GM23338 (cell line): ENCODE measurements at regions not wholly inside any gene's neighbourhood (a gene's known extent, or its start where the extent isn't known, plus 50 kb on each side); places are given as distances from the start of the nearest gene placed in this dataset.

ENCODE experiments used
- ATAC-seq: fragments of 200-7000 bp; cut with Tn5 transposase; 3 replicates; pipeline ENCODE4 v1.9.1; 2020
- DNase-seq: peaks from one replicate; pipeline ENCODE4 v3.0.0-alpha.2; 2015; ENCODE audit warnings: low spot score
- H2AFZ ChIP-seq: fragments of 200-600 bp; sonication (generic); 2 replicates; pipeline ENCODE4 v1.8.0; 2016; ENCODE audit warnings: antibody characterized with exemption, mild to moderate bottlenecking, moderate library complexity
- H3F3A ChIP-seq: fragments of 200-600 bp; sonication (generic); replicated peaks from 2 replicates; pipeline ENCODE4 v1.8.0; 2017; ENCODE audit warnings: antibody characterized with exemption, mixed run types, low read depth
- H3K27ac ChIP-seq: fragments of 200-600 bp; sonication (generic); 2 replicates; pipeline ENCODE4 v1.6.1; 2016; ENCODE audit warnings: low read depth
- H3K27me3 ChIP-seq: fragments of 200-600 bp; sonication (generic); 2 replicates; pipeline ENCODE4 v1.8.0; 2016; ENCODE audit warnings: mild to moderate bottlenecking, mixed run types, moderate library complexity; ENCODE audit not compliant: insufficient read depth
- H3K36me3 ChIP-seq: fragments of 200-600 bp; sonication (generic); 2 replicates; pipeline ENCODE4 v1.8.0; 2016; ENCODE audit warnings: mild to moderate bottlenecking; ENCODE audit not compliant: insufficient read depth
- H3K4me1 ChIP-seq: fragments of 200-600 bp; sonication (generic); 2 replicates; pipeline ENCODE4 v1.8.0; 2016; ENCODE audit warnings: mild to moderate bottlenecking, moderate library complexity; ENCODE audit not compliant: insufficient read depth
- H3K4me2 ChIP-seq: fragments of 200-600 bp; sonication (generic); 2 replicates; pipeline ENCODE4 v1.7.1; 2017; ENCODE audit warnings: mixed run types
- H3K4me3 ChIP-seq: fragments of 200-600 bp; sonication (generic); 2 replicates; pipeline ENCODE4 v1.6.1; 2016; ENCODE audit warnings: mixed run types
- H3K79me2 ChIP-seq: fragments of 200-600 bp; sonication (generic); replicated peaks from 2 replicates; pipeline ENCODE4 v1.8.0; 2017; ENCODE audit warnings: mild to moderate bottlenecking; ENCODE audit not compliant: insufficient read depth
- H3K9me2 ChIP-seq: fragments of 200-600 bp; sonication (generic); 2 replicates; pipeline ENCODE4 v1.8.0; 2017; ENCODE audit not compliant: insufficient read depth
- H4K20me1 ChIP-seq: fragments of 200-600 bp; sonication (generic); replicated peaks from 2 replicates; pipeline ENCODE4 v1.8.0; 2017; ENCODE audit warnings: mild to moderate bottlenecking; ENCODE audit not compliant: insufficient read depth
- H3K27ac Mint-ChIP-seq: 2 replicates; pipeline ENCODE4 v1.8.0; 2020; ENCODE audit warnings: inconsistent platforms, mild to moderate bottlenecking, moderate library complexity, mixed read lengths
- H3K27me3 Mint-ChIP-seq: 3 replicates; pipeline ENCODE4 v1.8.0; 2022; ENCODE audit warnings: low read depth, mild to moderate bottlenecking, moderate library complexity, mixed read lengths, inconsistent platforms; ENCODE audit not compliant: insufficient read depth, poor library complexity
- H3K36me3 Mint-ChIP-seq: 3 replicates; pipeline ENCODE4 v1.8.0; 2021; ENCODE audit warnings: low read depth, mild to moderate bottlenecking, inconsistent platforms, moderate library complexity, mixed read lengths
- H3K4me1 Mint-ChIP-seq: 3 replicates; pipeline ENCODE4 v1.8.0; 2020; ENCODE audit warnings: mild to moderate bottlenecking, inconsistent platforms, mixed read lengths
- H3K4me3 Mint-ChIP-seq: 3 replicates; pipeline ENCODE4 v1.8.0; 2021; ENCODE audit warnings: moderate library complexity, mild to moderate bottlenecking, inconsistent platforms, mixed read lengths
- H3K9me3 Mint-ChIP-seq: 3 replicates; pipeline ENCODE4 v1.8.0; 2020; ENCODE audit warnings: moderate library complexity, mild to moderate bottlenecking, inconsistent platforms, mixed read lengths
- CREB1 ChIP-seq: fragments of 250-450 bp; sonication (Bioruptor Pico); IDR thresholded peaks from 2 replicates; pipeline ENCODE4 v1.5.0; 2020; ENCODE audit warnings: low read depth, mild to moderate bottlenecking, moderate library complexity
- CTCF ChIP-seq, 2 experiments: fragments of 200-600 bp in 1 of 2; sonication (generic) in 1 of 2; conservative IDR thresholded peaks; 2 replicates each; pipeline versions ENCODE4 v1.5.1 to v1.6.1; 2016 to 2017; ENCODE audit warnings: antibody characterized with exemption in 2 of 2, low read depth in 2 of 2, mild to moderate bottlenecking in 2 of 2, moderate library complexity in 1 of 2
- EZH2 ChIP-seq: fragments of 200-600 bp; sonication (generic); IDR thresholded peaks from one replicate; pipeline ENCODE4 v1.8.0; 2017; ENCODE audit warnings: antibody characterized with exemption, mild to moderate bottlenecking, low read depth; ENCODE audit not compliant: unreplicated experiment
- EZH2phosphoT487 ChIP-seq: fragments of 200-600 bp; sonication (generic); IDR thresholded peaks from one replicate; pipeline ENCODE4 v1.8.1; 2018; ENCODE audit warnings: antibody characterized with exemption; ENCODE audit not compliant: unreplicated experiment
- JUNB ChIP-seq: IDR thresholded peaks from one replicate; pipeline ENCODE4 v1.6.1; 2016; ENCODE audit warnings: antibody characterized with exemption; ENCODE audit not compliant: unreplicated experiment
- NANOG ChIP-seq: IDR thresholded peaks from 2 replicates; pipeline ENCODE4 v1.6.1; 2016; ENCODE audit warnings: antibody characterized with exemption, borderline replicate concordance
- POLR2AphosphoS5 ChIP-seq: IDR thresholded peaks from 2 replicates; pipeline ENCODE4 v1.6.1; 2016; ENCODE audit warnings: antibody characterized with exemption, low read depth
- REST ChIP-seq: IDR thresholded peaks from one replicate; pipeline ENCODE4 v1.6.1; 2018; ENCODE audit warnings: antibody characterized with exemption; ENCODE audit not compliant: unreplicated experiment
- STAT1 ChIP-seq: IDR thresholded peaks from one replicate; pipeline ENCODE4 v1.6.1; 2016; ENCODE audit warnings: antibody characterized with exemption; ENCODE audit not compliant: unreplicated experiment
- ZNF114 ChIP-seq: fragments of 250-450 bp; sonication (Bioruptor Pico); IDR thresholded peaks from 2 replicates; pipeline ENCODE4 v1.5.0; 2020; ENCODE audit warnings: mild to moderate bottlenecking, moderate library complexity
- ZNF331 ChIP-seq: fragments of 250-450 bp; sonication (Bioruptor Pico); IDR thresholded peaks from 2 replicates; pipeline ENCODE4 v1.5.0; 2020; ENCODE audit warnings: low read depth, mild to moderate bottlenecking, moderate library complexity
- ZNF462 ChIP-seq: fragments of 250-450 bp; sonication (Bioruptor Pico); IDR thresholded peaks from 2 replicates; pipeline ENCODE4 v1.5.0; 2020; ENCODE audit warnings: mild to moderate bottlenecking, moderate library complexity
- TF ChIP-seq, protein P1 (sequence below): IDR thresholded peaks from 2 replicates; pipeline ENCODE4 v1.6.1; 2016; ENCODE audit warnings: antibody characterized with exemption

GRCh38 chr16:85464383-85465305, 148.5 kb upstream of the GSE1 start:
- peaks cover 27% of the 10 kb centered on the region for H3K4me1 ChIP-seq
- Mint-ChIP-seq H3K27ac (no peak overlapping the region), H3K36me3 (no peaks in the 10 kb centered on the region; the same call in 2 of the 3 replicates), H3K27me3 (peaks cover 37% of the 10 kb centered on the region), H3K4me3 (no peak overlapping the region; the same call in 2 of the 3 replicates), H3K9me3 (no peaks in the 10 kb centered on the region), H3K4me1 (peaks cover 27% of the 10 kb centered on the region)
- no peaks in the 10 kb centered on the region for H3K9me2 ChIP-seq
- no peak for TF ChIP-seq CREB1 (CRISPR knock-in tag)
- TF ChIP-seq ZNF331: no peak
- TF ChIP-seq ZNF462 (CRISPR knock-in tag): no peak
- TF ChIP-seq ZNF114: no peak
- no peak for TF ChIP-seq EZH2
- no peak for TF ChIP-seq JUNB
- TF ChIP-seq REST: no peak
- TF ChIP-seq, protein P1, sequence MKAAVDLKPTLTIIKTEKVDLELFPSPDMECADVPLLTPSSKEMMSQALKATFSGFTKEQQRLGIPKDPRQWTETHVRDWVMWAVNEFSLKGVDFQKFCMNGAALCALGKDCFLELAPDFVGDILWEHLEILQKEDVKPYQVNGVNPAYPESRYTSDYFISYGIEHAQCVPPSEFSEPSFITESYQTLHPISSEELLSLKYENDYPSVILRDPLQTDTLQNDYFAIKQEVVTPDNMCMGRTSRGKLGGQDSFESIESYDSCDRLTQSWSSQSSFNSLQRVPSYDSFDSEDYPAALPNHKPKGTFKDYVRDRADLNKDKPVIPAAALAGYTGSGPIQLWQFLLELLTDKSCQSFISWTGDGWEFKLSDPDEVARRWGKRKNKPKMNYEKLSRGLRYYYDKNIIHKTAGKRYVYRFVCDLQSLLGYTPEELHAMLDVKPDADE: no peak
- no peak for TF ChIP-seq POLR2AphosphoS5
- no peak for TF ChIP-seq EZH2phosphoT487
- TF ChIP-seq NANOG: no peak
- TF ChIP-seq CTCF (conservative IDR thresholded peaks at IDR 0.05; ENCODE audit: low read depth in 2 of 2): no peak
- no peak for TF ChIP-seq STAT1
- no peaks in the 10 kb centered on the region for H3K79me2 ChIP-seq
- DNase-seq: no peak
- no peak overlapping the region for H3K27ac ChIP-seq
- H2AFZ ChIP-seq: no peak overlapping the region
- no peaks in the 10 kb centered on the region for H3K36me3 ChIP-seq
- H3F3A ChIP-seq: peaks cover 6% of the 10 kb centered on the region; the same call in 1 of the 2 replicates
- no peak overlapping the region for H3K4me3 ChIP-seq
- H3K27me3 ChIP-seq: peaks cover 37% of the 10 kb centered on the region
- ATAC-seq: no peak
- H3K4me2 ChIP-seq: no peak overlapping the region
- H4K20me1 ChIP-seq: peaks cover 9% of the 10 kb centered on the region; the same call in 1 of the 2 replicates
